GM21723 (cell line): ENCODE measurements at regions not wholly inside any gene's neighbourhood (a gene's known extent, or its start where the extent isn't known, plus 50 kb on each side); places are given as distances from the start of the nearest gene placed in this dataset.

Experiments used
- ATAC-seq: cut with Tn5 transposase; IDR thresholded peaks from one replicate; pipeline ENCODE4 v1.9.1; 2021; ENCODE audit warnings: mild to moderate bottlenecking, moderate library complexity; ENCODE audit not compliant: unreplicated experiment

- no peak for ATAC-seq
These were observed 579.2 kb upstream of the PSMD7 start for GRCh38 chr16:73717266-73717974.

GRCh38 chr16:73714976-73715375 lies 581.6 kb upstream of the PSMD7 start:
- no peak for ATAC-seq

GRCh38 chr16:73713778-73714495 lies 582.7 kb upstream of the PSMD7 start:
- no peak for ATAC-seq

DNA sequence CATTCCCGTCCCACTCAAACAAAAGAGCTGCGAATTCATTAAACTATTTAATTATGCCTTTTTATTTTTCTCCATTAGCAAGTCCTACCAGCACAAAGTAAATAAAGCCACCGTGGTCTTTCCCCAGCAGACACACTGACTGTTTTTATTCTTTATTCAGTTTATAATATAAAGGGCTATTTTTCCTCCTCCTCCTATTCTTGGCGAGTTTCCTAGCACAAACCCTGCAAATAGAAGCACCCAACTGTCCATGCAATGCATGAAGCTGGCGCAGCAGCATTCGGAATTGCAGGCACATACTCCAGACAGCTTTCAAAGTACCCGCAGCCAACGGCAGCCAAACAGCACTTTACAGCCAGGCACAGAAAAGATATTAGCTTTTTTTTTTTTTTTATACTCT lies 583.4 kb upstream of the PSMD7 start:
- no peak for ATAC-seq

- ATAC-seq, result no peak
These were observed 585.1 kb upstream of the PSMD7 start for GRCh38 chr16:73711406-73712080.

- ATAC-seq, result no peak
These were observed 586.1 kb upstream of the PSMD7 start for GRCh38 chr16:73710526-73710925.

GRCh38 chr16:73707863-73708262 lies 588.8 kb upstream of the PSMD7 start:
- ATAC-seq, result no peak

- ATAC-seq, result no peak
These were observed 592.7 kb upstream of the PSMD7 start for GRCh38 chr16:73703891-73704290.

- ATAC-seq, result no peak
These were observed 599.3 kb upstream of the PSMD7 start for GRCh38 chr16:73697336-73697735.

DNA sequence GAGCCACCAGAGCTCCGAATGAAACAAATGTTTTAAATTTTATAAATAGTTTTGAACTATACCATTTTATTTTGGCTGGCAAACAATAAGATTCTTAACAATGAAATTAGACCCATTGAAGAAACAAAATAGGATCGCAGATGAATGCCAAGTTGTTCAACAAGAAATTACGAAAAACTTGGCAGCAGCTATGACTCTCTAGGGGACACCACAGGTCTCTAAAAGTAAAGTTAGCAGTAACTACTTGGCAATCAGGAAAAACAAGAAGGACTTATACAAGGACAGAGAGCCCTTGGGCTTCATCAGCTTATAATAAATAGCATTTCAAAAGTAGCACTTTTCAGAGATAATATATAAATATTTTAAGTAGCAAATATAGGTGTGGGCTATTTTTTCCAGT lies 603.8 kb upstream of the PSMD7 start:
- no peak for ATAC-seq

- no peak for ATAC-seq
These were observed 612.8 kb upstream of the PSMD7 start for GRCh38 chr16:73683804-73684203.

- no peak for ATAC-seq
These were observed 624.2 kb upstream of the ZFHX3 start for GRCh38 chr16:73672135-73672534.

DNA sequence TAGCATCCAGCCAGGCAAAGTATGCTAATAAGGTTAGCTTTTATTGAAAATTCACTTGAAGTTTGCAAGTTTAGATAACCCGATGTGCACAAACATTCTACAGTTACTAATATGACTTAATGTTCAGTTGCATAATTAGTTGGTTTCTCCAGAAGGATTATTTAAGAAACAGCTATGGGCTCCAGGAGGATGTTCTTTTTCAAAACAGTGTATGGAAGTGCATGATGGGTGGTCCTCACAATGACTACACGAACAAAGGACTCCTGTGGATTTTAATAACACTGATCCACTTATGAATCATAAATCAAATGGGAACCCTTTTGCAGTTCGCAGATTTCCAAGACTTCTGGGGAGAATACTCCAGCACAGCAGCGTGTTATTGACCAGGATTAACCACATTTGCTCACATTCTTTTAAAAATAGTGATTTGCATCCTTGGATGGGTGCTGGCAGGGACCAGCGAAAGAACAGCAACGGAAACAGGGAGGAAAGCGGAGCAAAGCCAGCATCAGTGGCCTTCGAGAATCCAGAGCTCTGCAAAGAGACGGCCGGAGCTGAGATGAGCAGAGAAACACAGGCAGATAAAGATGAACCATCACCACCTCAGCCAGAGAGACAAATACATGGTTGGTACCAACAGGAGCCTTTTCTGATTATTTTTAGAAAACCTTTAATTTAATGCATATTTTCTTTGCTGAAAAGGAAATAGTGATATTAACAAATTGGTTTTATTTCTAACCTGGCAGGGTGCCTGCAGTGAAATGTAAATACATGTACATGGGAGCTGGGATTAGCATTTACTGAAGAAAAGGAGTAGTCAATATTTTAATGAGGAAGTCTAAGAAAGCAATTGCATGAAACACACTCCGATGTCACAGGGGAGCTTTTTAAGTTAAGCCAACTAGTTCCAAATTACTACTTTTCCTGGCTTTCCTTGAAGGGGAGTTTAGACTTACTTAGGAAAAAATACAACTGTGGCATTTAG lies 623.2 kb upstream of the ZFHX3 start:
- no peak for ATAC-seq

GRCh38 chr16:73669535-73670274 lies 621.8 kb upstream of the ZFHX3 start:
- ATAC-seq, result no peak

DNA sequence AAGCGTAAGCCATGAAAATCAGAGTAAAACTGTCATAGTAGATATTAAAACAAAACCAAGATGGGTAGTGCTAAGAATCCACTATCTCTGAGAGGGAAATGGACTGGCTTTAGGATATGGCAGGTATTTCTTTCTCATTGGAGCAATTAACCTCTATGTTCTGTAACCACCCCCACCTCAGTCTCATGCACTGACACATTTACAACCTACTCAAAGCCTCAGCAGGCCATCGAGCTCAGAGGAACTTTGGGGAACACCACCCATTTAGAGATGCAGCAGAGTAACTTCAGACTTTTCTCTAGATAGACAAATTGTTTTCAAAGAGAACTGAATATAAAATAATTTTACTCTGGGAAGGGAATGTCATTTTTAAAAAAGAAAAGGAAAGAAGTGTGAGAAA lies 615.8 kb upstream of the ZFHX3 start:
- ATAC-seq, result no peak

DNA sequence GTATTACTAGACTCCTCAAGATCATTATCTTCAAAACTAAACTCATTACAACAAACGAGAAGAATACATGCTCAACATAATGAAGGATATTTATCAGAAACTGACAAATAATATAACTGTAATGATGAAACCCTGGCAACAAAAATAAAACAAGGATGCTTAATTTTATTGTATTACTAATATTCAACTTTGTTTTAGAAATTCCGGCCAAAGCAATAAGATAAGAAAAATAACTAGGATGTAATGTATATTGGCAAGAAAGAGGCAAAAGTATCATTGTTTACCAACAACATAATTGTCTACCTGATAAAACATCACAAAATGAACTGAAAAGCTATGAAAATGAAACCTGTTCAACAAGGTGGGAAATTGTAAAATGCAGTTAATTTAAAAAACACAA lies 588.3 kb upstream of the ZFHX3 start:
- ATAC-seq, result no peak

GRCh38 chr16:73629011-73629410 lies 581.1 kb upstream of the ZFHX3 start:
- no peak for ATAC-seq

- ATAC-seq, result no peak
These were observed 569.8 kb upstream of the ZFHX3 start for GRCh38 chr16:73617738-73618137.

DNA sequence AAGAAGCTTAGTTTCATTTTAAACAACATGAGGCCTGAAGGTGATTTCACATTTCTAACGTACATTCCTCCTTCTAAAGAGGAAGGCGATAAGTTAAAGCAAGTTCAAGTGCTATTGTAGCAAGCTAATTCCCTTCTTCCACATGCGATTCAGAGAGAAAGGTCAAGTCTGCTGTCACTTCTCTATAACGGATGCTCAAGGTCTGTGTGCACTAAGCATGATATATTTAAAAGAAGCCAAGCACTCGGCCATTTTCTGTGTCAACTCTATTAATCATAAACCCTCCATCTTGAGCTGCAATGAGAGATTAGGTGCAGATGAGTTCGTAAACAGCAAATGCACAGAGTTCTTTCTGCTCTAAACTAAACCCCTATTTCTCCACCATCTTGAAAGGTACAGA lies 568.8 kb upstream of the ZFHX3 start:
- ATAC-seq, result no peak

GRCh38 chr16:73616166-73616753 lies 568.3 kb upstream of the ZFHX3 start:
- no peak for ATAC-seq
